ENCODE measurements at regions not wholly inside any gene's neighbourhood (a gene's known extent, or its start where the extent isn't known, plus 50 kb on each side); places are given as distances from the start of the nearest gene placed in this dataset.
A peak's percentile ranks its signal among the peaks of the same experiment; 100 is the strongest.
"Not testable (repeated sequence)": the region's sequence is repeated elsewhere in the genome, so short reads cannot be mapped to it uniquely, and the experiment has no call there.

DNA sequence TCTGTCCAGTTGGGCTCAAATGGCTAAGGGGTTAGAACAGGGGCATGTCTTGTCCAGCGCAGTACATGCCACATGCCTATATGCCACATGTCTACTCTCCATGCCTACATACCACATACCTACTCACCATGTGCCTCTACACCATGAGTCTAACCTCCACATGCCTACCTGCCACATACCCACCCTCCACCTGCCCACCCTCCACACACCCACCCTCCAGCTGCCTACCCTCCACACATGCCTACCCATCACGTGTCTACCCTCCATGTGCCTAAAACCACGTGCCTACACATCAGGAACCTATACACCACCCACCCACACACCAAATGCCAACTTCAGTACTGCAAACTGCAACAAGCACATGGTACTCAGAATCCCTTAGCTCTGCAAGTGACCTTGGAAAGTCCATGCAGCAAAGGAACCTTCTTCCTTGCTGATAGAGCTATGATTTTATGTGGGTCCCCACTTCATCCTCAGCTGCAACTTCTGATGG is 113.0 kb upstream of the CST7 start:
- DNase-seq (ENCODE audit: low read depth in 2 of 2), result no peak

DNA sequence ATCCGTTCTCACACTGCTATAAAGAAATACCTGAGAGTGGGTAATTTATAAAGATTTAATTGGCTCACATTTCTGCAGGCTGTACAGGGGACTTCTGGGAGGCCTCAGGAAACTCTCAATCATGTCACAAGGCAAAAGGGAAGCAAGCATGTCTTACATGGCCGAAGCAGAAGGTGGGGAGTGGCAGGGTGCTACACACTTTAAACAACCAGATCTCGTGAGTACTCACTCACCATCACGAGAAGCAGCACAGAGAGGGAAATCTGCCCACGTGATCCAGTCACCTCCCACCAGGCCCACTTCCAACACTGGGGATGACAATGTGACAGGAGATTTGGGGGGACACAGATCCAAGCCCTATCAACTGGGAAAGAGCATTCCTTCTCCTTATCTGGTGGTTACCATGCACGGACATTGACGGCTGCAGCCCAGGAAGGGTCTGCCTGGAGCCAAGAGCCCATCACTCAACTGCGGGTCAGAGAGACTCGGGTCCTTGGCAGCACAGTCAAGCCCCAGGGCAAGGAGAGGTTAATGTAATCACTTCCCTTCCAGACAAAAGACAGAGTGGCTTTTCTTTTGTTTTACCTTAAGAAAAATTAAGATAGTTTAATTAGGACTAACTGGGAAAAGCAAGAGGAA is 112.3 kb upstream of the CST7 start:
- DNase-seq (ENCODE audit: low read depth in 2 of 2), result no peak

DNA sequence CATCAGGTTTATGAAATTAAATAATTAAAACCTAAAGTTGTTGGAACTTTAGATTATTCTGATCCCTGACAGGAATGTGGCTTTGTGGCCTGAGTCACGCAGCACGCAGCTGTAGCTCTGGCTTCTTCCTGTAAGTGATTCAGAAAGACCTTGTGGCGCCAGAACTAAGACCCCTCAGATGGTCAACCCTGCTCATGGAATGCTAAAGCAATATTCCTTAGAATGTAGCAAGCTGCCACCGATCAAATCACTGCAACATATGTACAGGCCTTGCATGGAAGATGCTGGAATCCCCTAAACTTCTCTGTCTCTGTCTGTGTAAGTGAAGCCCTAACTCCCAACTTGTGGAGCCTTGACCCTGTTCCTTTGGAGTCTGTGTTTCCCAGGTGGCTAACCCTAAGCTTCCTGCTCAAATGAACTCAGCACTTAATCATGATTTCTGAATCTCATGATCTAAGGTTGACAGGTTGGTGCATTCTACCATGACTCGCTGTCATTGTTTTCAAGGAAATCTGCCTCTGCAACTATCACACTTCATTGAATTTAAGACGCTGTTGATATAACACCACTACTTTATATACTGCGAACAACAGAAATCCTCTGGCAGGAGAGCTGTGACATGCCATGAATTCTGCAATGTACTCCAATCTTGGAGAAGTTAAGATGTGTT is 111.2 kb upstream of the CST7 start:
- DNase-seq (ENCODE audit: low read depth in 2 of 2), result peak in 1 of 2 donors; percentile 23

DNA sequence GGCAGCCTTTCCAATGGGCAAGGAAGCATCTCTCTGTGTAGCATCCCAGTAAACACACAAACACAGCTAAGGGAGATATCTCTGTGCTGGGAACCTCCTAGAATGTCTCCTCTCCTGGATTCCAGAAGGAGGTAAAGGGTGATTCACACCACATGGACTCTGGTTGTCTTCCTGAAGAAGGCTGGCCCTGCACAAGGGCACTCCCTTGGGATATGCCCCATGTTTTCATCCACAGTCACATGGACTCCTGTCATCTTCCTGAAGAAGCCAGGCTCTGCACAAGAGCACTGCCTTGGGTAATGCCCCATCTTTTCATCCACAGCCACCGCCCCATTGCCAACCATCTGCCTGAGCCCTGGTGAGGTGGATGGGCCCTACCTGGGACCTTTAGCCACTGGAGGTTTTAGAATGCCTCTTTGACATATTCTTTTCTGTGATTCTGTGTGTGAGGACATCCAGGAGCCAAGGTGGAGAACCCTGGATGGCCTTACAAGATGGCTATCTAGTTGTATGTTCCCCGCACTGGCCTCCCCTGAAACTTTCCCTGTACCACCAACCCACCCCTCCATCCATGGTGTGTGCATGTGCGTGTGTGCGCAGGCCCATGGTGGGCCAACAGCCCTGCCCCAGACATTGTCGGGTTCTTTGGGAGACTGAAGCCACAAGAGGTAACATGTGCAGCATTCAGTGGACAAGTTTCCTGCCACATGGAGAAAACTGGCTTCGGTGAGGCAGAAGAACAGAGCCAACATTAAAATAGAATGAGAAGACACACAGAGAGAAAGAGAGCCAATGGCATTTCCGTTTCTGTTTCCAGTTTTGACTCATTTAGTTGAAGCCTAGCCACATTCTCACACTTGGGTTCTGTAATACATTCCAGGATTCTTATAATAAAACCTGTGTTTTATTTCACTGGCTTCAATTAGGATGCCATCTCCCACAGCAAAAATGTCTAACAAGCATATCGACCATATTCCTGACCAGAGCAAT is 110.2 kb upstream of the CST7 start:
- no peak for DNase-seq (ENCODE audit: low read depth in 2 of 2)

DNA sequence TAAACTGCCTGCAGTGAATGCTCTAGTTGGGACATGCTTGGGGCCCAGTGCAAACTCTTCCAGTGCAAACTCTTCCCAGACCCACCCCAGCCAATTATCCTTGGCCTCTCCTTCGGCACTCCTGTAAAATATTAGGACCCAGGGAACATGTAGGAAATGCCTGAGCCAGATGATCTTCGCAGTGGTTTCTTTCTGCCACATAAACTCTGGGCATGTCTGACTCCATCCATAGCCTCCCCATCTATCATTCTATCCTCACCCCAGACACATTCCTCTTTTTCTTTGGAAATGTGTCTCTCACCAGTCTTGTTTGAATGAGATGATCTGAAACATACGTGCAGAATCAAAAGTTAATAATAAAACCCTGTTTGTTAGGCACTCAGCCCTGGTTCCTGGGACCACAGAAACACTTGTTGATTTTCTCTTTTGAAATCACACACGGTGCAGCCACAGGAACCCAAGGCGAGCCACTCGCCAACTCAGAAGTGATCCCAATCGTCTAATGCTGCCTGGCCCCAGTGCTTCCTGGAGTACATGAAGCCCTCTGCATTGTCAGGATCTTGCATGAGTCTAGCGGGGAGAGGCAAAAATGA is 108.9 kb upstream of the CST7 start:
- no peak for DNase-seq (ENCODE audit: low read depth in 2 of 2)

DNA sequence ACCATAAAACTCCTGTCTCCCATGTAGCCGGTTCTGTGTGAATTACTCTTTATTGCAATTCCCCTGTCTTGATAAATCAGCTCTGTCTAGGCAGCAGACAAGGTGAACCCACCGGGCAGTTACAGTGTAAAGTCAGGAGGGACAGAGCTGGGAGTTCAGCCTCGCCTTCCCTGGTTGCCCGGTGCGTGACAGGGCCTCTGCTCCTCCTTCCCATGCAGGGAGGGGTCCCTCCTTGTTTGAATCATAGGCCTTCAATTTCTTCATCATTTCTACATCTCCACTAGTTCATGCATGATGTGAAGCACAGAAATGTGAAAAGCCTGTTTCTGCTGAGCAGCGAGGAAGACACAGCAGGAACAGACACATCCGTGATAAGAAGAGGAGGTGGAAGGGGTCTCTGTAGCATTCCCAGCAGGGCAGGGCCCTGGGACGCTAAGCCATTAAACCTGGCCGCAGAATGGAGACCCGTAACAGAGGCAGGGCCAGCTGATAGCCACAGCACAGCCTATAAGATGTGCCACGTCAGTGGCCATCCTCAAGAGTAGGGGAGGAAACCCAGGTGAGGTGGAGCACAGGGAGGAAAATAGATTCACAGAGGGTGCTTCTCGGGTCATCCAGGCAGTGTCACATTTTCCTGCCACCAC is 106.7 kb upstream of the CST7 start:
- no peak for DNase-seq (ENCODE audit: low read depth in 2 of 2)

DNA sequence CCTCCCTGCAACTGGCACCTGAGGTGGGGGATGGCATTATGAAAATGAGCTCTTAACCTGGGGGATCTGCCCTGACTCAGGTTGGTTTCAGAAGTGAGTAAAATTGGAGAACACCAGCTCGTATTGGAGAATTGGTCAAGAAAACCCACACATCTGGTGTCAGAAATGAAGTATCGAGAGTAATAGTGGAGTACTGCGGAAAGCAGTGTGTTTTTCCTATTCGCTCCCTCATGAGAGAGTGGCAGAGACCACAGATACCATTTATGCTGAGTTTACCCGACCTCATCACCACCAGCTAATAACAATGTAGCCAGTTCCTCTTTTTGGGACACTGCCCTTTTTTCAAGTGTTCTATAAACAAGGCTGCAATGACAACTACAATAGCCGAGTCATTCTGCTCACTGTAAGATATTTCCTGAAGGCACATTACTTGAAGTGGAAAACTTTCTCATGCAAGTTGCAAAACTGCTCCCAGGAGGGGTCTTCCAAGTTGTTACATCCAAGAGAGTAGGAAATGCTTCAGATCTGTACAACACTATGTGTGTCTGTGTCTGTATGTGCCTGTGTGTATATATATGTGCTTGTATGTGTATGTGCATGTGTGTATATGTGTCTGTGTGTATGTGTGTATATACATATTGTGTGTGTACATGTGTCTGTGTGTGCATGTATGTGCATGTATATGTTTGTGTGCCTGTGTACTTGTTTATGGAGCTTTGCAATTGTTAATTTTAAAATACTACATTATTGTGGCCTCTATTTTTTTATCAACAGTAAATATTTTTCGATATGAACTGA is 106.0 kb upstream of the CST7 start:
- no peak for DNase-seq (ENCODE audit: low read depth in 2 of 2)

DNA sequence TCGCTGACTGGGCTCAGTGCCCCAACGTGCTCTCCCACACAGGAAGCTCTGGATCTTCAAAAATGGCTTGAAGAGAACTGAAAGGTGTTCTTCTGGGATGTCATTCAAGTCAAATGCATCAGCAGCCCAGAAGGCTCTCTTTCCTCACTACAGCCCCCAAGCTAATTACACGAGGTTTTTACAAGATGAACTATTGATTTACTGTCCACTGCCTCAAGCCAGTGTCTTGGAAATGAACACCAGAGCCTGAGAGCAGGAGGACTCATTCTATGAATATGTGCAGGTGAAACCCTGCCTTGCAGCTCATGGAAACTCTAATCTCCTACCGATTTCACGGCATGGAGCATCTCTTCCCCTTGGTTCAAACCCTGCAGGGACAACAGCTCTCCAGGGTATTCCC is 98.9 kb upstream of the CST7 start:
- no peak for DNase-seq (ENCODE audit: low read depth in 2 of 2)

DNA sequence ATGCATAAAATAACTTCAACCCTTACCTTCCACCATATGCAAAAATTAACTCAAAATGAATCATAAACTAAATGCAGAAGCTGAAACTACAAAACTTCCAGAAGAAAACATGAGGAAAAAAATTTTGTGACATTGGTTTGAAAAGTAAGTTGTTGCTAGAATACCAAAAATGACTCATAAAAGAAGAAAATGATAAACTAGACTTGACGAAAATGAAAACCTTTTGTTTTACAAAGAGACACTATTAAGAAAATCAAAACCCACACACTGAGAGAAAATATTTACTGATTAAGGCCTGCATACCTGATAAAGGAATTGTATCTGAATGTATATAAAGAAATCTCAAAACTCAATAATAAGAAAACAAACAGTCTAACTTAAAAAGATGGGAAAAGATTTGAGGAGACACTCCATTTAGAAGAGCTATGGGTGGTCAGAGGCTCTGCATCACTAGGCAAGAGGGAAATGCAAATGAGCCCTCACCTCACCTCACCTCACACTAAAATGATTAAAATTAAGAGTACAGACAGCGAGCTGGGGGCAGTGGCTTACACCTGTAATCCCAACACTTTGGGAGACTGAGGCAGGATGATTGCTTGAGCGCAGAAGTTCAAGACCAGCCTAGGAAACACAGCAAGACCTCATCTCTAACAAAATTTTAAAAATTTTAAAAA is 97.6 kb upstream of the CST7 start:
- no peak for DNase-seq (ENCODE audit: low read depth in 2 of 2)

DNA sequence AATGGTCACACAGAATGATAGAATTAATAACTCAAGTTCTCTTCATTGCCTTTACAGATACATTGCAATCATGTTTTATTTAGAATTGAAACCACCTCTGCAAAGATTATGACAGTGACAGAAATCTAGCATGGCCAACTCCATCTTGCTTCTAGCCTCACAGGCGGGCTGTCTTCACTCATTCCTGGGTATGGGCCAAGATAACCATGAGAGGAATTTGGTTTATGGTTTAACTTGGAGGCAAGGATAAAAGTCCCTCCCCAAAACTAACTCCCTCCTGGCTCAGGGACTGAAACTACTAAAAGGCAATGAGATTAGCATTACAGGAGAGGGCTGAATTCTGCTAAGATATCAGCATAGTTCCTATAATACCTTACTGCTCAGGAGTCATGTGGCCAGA is 95.2 kb upstream of the CST7 start:
- DNase-seq (ENCODE audit: low read depth in 2 of 2), result no peak

DNA sequence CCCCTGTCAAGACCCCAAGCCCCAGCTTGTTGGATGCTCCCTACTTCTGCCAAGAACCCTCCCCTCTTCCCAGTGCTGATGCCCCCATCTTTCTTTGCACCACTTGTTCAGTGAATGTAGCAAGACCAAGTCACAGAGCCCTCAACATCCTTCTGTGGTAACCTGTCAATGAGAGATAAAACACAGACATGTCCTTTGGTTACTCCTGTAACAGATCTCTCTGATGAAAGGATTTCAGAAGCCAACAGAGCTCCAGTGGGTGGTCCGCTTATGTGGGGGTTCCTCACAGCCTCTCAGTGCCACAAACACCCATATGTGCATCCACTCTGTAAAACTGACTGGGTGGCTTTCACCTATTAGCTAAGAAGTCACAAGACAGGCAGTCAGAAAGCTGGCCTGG is 93.2 kb upstream of the CST7 start:
- no peak for DNase-seq (ENCODE audit: low read depth in 2 of 2)

DNA sequence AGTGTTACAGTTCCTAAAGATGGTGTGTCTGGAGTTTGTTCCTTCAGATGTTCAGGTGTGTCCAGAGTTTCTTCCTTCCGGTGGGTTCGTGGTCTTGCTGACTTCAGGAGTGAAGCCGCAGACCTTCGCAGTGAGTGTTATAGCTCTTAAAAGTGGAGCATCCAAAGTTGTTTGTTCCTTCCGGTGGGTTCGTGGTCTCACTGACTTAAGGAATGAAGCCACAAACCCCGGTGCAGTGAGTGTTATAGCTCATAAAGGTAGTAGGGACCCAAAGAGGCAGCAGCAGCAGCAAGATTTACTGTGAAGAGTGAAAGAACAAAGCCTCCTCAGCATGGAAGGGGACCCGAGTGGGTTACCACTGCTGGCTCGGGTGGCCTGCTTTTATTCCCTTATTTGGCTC is 90.6 kb upstream of the CST7 start:
- not testable (repeated sequence) for DNase-seq (ENCODE audit: low read depth in 2 of 2)

DNA sequence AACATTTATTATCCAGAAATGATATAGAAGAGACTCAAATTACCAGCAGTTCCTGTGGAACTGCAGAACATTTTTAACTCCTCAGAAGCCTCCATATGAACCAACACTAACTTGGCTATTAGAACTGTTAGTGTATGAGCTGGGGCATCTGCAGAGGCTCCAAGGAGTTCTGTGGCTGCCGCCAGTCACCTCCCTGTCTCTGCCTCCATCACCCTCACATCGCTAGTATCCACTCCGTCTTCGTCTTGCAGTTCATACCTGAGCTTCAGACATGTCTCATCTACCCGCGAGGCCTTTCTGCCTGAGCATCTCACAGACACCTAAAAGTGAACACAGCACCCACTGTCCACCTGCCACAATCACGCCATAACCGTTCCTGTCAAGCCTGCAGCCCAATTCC is 89.5 kb upstream of the CST7 start:
- no peak for DNase-seq (ENCODE audit: low read depth in 2 of 2)

DNA sequence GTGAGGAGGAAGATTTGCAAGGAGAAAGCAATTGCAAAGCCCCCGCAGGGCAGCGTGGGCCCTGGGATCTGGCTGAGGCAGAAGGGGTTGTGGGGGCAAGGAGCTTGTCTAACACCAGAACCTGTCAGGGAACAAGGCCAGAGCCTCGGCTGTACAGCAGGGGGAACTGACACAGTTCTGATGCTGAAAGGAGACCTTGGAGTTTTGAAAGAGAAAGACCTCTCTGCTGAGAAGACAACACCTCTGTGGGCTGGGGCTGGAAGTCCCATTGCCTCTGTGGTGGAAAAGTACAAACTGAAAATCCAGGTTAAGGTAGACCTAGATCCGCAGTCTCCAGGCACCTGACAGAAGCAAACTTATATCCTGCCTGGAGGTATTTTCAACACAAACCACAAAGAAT is 86.9 kb upstream of the CST7 start:
- DNase-seq (ENCODE audit: low read depth in 2 of 2), result no peak

DNA sequence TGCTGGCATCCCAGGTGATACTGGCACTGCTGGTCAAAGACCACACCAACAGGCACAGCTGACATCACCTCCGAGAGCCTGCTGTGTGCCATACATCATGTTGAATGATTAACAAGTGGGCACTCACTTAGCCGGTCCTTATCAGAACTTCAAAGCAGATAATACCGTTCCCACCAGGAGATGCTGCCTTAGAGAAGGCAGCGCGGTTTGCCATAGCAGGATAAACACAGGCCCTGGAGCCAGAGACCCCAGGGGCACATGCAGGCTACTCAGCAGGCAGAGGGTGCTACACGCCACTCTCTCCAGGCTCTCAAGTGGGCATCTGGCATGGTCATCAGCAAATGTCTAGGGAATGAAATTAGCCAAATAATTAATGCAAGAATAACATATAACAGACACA is 86.5 kb upstream of the CST7 start:
- no peak for DNase-seq (ENCODE audit: low read depth in 2 of 2)

DNA sequence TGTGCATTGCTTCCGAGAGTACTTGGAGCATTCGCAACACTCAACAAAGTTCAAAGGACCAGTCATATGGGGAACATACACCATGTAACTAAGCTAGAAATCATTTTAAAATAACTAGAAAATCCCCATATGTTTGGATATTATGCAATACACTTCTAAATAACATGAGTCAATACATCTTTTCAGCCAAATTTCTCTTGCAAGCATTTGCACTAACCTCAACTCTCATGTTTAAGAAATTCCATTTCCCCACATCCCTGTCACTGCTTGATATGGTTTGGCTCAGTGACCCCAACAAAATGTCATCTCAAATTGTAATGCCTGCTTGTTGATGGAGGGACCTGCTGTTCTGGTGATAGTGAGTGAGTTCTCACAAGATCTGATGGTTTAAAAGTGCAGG is 85.7 kb upstream of the CST7 start:
- no peak for DNase-seq (ENCODE audit: low read depth in 2 of 2)

DNA sequence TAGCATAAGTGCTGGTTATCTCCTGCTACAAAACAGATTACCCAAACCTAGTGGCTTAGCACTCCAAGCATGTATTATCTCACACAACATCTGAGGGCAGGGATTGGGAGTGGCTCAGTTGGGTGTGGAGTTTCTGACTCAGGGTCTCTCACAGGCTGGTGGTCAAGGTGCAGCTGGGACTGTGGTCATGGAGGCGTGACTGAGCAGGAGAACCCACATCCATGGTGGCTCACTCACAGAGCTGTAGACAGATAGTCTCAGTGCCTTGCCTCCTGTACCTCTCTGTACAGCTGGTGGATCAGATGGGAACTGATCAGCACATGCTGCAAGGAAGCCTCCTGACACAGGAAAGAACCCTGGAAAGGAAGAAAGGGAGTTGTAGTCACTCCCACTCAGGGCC is 83.1 kb upstream of the CST7 start:
- no peak for DNase-seq (ENCODE audit: low read depth in 2 of 2)

DNA sequence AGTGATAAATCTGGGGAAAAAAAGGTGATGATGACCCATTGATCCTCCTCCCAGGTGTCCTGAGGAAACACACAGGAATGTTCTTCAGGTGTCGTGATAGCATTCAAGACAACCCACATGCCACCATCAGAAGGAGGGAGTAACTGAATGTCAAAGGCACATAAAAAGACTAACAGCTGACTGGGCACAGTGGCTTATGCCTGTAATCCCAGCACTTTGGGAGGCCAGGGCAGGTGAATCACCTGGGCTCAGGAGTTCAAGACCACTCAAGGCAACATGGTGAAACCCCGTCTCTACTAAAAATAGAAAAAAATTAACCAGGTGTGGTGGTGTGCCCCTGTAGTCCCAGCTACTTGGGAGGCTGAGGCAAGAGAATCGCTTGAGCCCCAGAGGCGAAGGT is 82.3 kb upstream of the CST7 start:
- DNase-seq (ENCODE audit: low read depth in 2 of 2), result no peak

DNA sequence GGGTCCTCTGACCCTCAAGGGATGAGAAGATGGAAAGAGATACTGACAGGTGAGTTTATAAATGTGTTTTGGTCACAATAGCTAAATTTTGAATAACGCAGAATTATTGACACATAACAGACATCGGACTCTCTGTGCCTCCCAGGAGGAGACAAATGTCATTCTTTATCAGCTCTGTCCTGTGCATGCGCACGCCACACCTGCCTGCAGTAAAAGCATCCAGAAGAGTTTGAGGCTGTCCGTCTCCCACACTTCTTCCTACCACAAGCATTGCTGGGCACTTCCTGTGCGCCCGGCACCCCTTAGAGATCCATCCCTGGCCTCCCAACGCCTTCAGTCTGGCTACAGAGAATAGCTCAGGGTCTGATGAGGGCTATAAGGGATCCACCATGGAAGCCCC is 81.5 kb upstream of the CST7 start:
- DNase-seq (ENCODE audit: low read depth in 2 of 2), result no peak

DNA sequence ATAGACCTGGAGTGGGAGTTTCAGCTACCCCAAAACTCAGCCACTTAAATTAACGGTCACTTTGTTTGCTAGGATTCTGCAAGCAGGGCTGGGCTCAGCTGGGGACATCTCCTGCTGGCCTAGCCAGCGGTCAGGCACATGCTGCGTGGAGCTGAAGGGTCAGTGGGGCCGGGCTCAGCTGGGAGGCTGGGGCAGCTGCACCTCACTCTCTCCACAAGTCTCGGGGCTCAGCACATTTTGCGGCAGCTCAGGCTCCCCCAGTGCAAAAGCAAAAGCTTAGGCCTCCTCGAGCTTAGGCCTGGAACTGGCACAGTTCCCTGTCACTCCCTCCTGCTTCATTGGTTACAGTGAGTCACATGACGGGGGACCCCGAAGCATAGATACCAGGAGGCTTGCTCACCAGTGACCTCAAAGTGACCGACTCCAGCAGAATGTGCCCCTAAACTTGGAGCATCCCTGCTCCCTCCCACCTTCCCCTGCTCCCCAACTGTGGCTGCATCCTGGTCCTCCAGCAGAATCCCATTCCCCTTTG is 80.6 kb upstream of the CST7 start:
- no peak for DNase-seq (ENCODE audit: low read depth in 2 of 2)
